HG02970 (cell line): ENCODE measurements at regions not wholly inside any gene's neighbourhood (a gene's known extent, or its start where the extent isn't known, plus 50 kb on each side); places are given as distances from the start of the nearest gene placed in this dataset.

Experiments used
- ATAC-seq: cut with Tn5 transposase; IDR thresholded peaks from one replicate; pipeline ENCODE4 v1.9.1; 2021; ENCODE audit warnings: mild to moderate bottlenecking, moderate library complexity, moderate number of reproducible peaks; ENCODE audit not compliant: unreplicated experiment, low FRiP score

GRCh38 chr14:30291216-30291615, 267.7 kb upstream of the G2E3 start:
- no peak for ATAC-seq

GRCh38 chr14:30292541-30292940, 266.4 kb upstream of the G2E3 start:
- no peak for ATAC-seq

- ATAC-seq: no peak
Observed at GRCh38 chr14:30295980-30296379, 263.0 kb upstream of the G2E3 start.

- ATAC-seq: no peak
Observed at GRCh38 chr14:30296931-30297405, 262.0 kb upstream of the G2E3 start.

- no peak for ATAC-seq
Observed at GRCh38 chr14:30297876-30298795, 260.8 kb upstream of the G2E3 start.

GRCh38 chr14:30299915-30300314, 259.0 kb upstream of the G2E3 start:
- no peak for ATAC-seq

- ATAC-seq: no peak
Observed at GRCh38 chr14:30303350-30303749, 255.6 kb upstream of the G2E3 start.

GRCh38 chr14:30305346-30305745, 253.6 kb upstream of the G2E3 start:
- no peak for ATAC-seq

- no peak for ATAC-seq
Observed at GRCh38 chr14:30309405-30309804, 249.6 kb upstream of the G2E3 start.

- ATAC-seq: no peak
Observed at GRCh38 chr14:30312214-30312613, 246.7 kb upstream of the G2E3 start.

GRCh38 chr14:30317729-30318128, 241.2 kb upstream of the G2E3 start:
- ATAC-seq: no peak

GRCh38 chr14:30322819-30323218, 236.1 kb upstream of the G2E3 start:
- no peak for ATAC-seq

- ATAC-seq: no peak
Observed at GRCh38 chr14:30330033-30330432, 228.9 kb upstream of the G2E3 start.

- ATAC-seq: no peak
Observed at GRCh38 chr14:30330445-30330844, 228.5 kb upstream of the G2E3 start.

GRCh38 chr14:30331030-30331429, 227.9 kb upstream of the G2E3 start:
- no peak for ATAC-seq

- ATAC-seq: no peak
Observed at GRCh38 chr14:30332374-30332773, 226.6 kb upstream of the G2E3 start.

- ATAC-seq: no peak
Observed at GRCh38 chr14:30333934-30334333, 225.0 kb upstream of the G2E3 start.

- ATAC-seq: no peak
Observed at GRCh38 chr14:30337456-30337855, 221.5 kb upstream of the G2E3 start.

GRCh38 chr14:30339311-30339901, 219.6 kb upstream of the G2E3 start:
- no peak for ATAC-seq

- no peak for ATAC-seq
Observed at GRCh38 chr14:30340495-30340894, 218.5 kb upstream of the G2E3 start.

GRCh38 chr14:30345511-30345910, 213.4 kb upstream of the G2E3 start:
- no peak for ATAC-seq

GRCh38 chr14:30348445-30348844, 210.5 kb upstream of the G2E3 start:
- no peak for ATAC-seq
